ENCODE measurements at regions not wholly inside any gene's neighbourhood (a gene's known extent, or its start where the extent isn't known, plus 50 kb on each side); places are given as distances from the start of the nearest gene placed in this dataset.

- Histone ChIP-seq H3K14ac (ENCODE audit: insufficient read length) (no peak overlapping the region), H3K27ac (ENCODE audit: low read depth, low read length) (no peak overlapping the region), H4K91ac (replicated peaks; ENCODE audit: insufficient read length, low read length) (no peak overlapping the region), H2BK5ac (ENCODE audit: low read depth, low read length) (no peak overlapping the region), H3K18ac (ENCODE audit: extremely low read depth, low read length) (no peak overlapping the region), H3K79me1 (ENCODE audit: low read depth, low read length) (no peaks in the 10 kb centered on the region), H4K8ac (ENCODE audit: extremely low read depth, insufficient read depth, low read length) (no peak overlapping the region), H3K79me2 (ENCODE audit: control insufficient read depth in 1 of 2, insufficient read depth in 2 of 2, low read length in 2 of 2) (no peaks in the 10 kb centered on the region), H3K9ac (replicated peaks in 1 of 4; ENCODE audit: extremely low read depth in 1 of 4, low read depth in 3 of 4, low read length in 3 of 4) (no peak overlapping the region), H2AK5ac (ENCODE audit: low read depth, low read length) (no peak overlapping the region), H3K4me3 (ENCODE audit: extremely low read depth in 1 of 4, insufficient read depth in 2 of 4, low read depth in 3 of 4, low read length in 4 of 4) (no peak overlapping the region), H2BK12ac (ENCODE audit: low read depth, low read length) (no peak overlapping the region), H3K36me3 (ENCODE audit: control insufficient read depth in 2 of 4, insufficient read depth in 4 of 4, low read length in 3 of 4) (no peaks in the 10 kb centered on the region), H3K56ac (replicated peaks; ENCODE audit: insufficient read length, low read depth, low read length) (no peak overlapping the region), H3K4me1 (replicated peaks in 1 of 4; ENCODE audit: control insufficient read depth in 3 of 4, insufficient read depth in 4 of 4, low read length in 3 of 4) (no peaks in the 10 kb centered on the region), H3K23ac (ENCODE audit: insufficient read length) (no peak overlapping the region), H3K23me2 (ENCODE audit: low read depth, low read length) (no peaks in the 10 kb centered on the region; the same call in 1 of the 2 replicates), H4K5ac (ENCODE audit: insufficient read length, low read depth, low read length) (no peak overlapping the region), H2AFZ (ENCODE audit: low read length) (no peak overlapping the region), H3K9me3 (ENCODE audit: insufficient read depth in 2 of 2, low read depth in 1 of 2, low read length in 1 of 2) (peaks cover 6 to 7% of the 10 kb centered on the region in 2 experiments; a peak in 1 of 4 replicates), H2BK20ac (ENCODE audit: low read length) (no peak overlapping the region), H4K20me1 (replicated peaks in 1 of 2; ENCODE audit: control insufficient read depth in 1 of 2, insufficient read depth in 2 of 2, low read length in 2 of 2) (no peaks in the 10 kb centered on the region), H2BK15ac (ENCODE audit: low read length) (no peak overlapping the region), H3K4ac (replicated peaks; ENCODE audit: insufficient read length, low read depth, low read length) (no peak overlapping the region), H2BK120ac (replicated peaks; ENCODE audit: low read depth, low read length) (no peak overlapping the region), H3K4me2 (ENCODE audit: insufficient read depth in 1 of 2, low read depth in 2 of 2, low read length in 2 of 2) (no peak overlapping the region), H3K27me3 (replicated peaks in 1 of 4; ENCODE audit: control insufficient read depth in 3 of 4, extremely low read depth in 1 of 4, insufficient read depth in 3 of 4, low read length in 3 of 4) (no peaks in the 10 kb centered on the region)
- no peak for DNase-seq (ENCODE audit: low read depth in 1 of 2, low spot score in 2 of 2)
- WGBS, 2 experiments (ENCODE audit: extremely low coverage in 1 of 2, insufficient coverage in 1 of 2, insufficient read length in 1 of 2, insufficient replicate concordance in 2 of 2, low coverage in 1 of 2, low lambda C conversion rate in 2 of 2, missing lambda C conversion rate in 1 of 2) = 83% methylated on average over 2 of the region's 2 CpGs; no CpG with 5 or more reads in 1 of the 2 experiments
- FAIRE-seq = no peak
- ChIA-PET POLR2A (ENCODE audit: partially characterized antibody) (no interaction called here), CTCF (ENCODE audit: partially characterized antibody) (interaction anchor here (1.7 kb wide), 1 partner anchor 12 kb away, joined by 4 read pairs; no protein-coding TSS in a partner anchor)
- no peak for TF ChIP-seq SUZ12 (IDR thresholded peaks at IDR 0.05; ENCODE audit: low read length)
- no peak for TF ChIP-seq ZNF274 (IDR thresholded peaks at IDR 0.05; ENCODE audit: borderline replicate concordance, extremely low read depth, low read length)
- no peak for TF ChIP-seq KDM4A (IDR thresholded peaks at IDR 0.05; ENCODE audit: low read depth, low read length, severe bottlenecking)
- TF ChIP-seq GTF2F1 (IDR thresholded peaks at IDR 0.05; ENCODE audit: borderline replicate concordance, low read depth, low read length) = no peak
- TF ChIP-seq CHD2 (IDR thresholded peaks at IDR 0.05; ENCODE audit: low read length) = no peak
- TF ChIP-seq POU5F1 (IDR thresholded peaks at IDR 0.05; ENCODE audit: low read depth, low read length) = no peak
Measured at GRCh38 chr4:114519368-114519767, 79.2 kb upstream of the UGT8 start.

Data from H1 (cell line).